OCI-LY7 (cell line): ENCODE measurements at regions not wholly inside any gene's neighbourhood (a gene's known extent, or its start where the extent isn't known, plus 50 kb on each side); places are given as distances from the start of the nearest gene placed in this dataset.

Experiments used
- EZH2phosphoT487 ChIP-seq: fragments of 200-600 bp; sonication (generic); IDR thresholded peaks from 2 replicates; pipeline ENCODE4 v1.6.1; 2018; ENCODE audit warnings: low read depth, borderline replicate concordance, mild to moderate bottlenecking, mixed run types, antibody characterized with exemption, low read length, moderate library complexity, mixed read lengths
- TF ChIP-seq, protein P1 (sequence below): fragments of 200-600 bp; sonication (generic); conservative IDR thresholded peaks from 2 replicates; pipeline ENCODE4 v1.5.1; 2014; ENCODE audit warnings: mild to moderate bottlenecking, antibody characterized with exemption, low read length, moderate library complexity, mixed read lengths

DNA sequence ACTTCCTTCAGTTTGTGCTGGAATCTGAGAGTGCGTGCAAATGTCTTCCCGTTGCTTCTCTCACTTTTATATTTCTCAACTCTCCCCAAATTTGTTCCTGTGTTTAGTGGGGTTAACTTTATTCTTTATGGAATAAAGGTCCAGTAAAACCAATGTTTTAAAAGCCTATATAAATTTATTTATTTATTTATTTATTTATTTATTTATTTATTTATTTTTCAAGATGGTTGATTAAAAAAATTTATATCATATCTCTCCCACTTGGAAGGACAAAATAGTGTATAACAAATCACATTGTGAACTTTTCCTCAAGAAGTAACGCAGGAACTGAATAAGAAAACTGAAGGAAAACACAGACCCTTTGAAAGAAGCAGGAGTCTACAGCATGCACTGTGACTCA lies 95.3 kb upstream of the ITM2A start:
- TF ChIP-seq, protein P1, sequence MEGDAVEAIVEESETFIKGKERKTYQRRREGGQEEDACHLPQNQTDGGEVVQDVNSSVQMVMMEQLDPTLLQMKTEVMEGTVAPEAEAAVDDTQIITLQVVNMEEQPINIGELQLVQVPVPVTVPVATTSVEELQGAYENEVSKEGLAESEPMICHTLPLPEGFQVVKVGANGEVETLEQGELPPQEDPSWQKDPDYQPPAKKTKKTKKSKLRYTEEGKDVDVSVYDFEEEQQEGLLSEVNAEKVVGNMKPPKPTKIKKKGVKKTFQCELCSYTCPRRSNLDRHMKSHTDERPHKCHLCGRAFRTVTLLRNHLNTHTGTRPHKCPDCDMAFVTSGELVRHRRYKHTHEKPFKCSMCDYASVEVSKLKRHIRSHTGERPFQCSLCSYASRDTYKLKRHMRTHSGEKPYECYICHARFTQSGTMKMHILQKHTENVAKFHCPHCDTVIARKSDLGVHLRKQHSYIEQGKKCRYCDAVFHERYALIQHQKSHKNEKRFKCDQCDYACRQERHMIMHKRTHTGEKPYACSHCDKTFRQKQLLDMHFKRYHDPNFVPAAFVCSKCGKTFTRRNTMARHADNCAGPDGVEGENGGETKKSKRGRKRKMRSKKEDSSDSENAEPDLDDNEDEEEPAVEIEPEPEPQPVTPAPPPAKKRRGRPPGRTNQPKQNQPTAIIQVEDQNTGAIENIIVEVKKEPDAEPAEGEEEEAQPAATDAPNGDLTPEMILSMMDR: no peak
- TF ChIP-seq EZH2phosphoT487: no peak
